HG03521 (cell line): ENCODE measurements at regions not wholly inside any gene's neighbourhood (a gene's known extent, or its start where the extent isn't known, plus 50 kb on each side); places are given as distances from the start of the nearest gene placed in this dataset.

Experiments
- ATAC-seq: cut with Tn5 transposase; IDR thresholded peaks from one replicate; pipeline ENCODE4 v1.9.1; 2021; ENCODE audit warnings: mild to moderate bottlenecking, moderate library complexity; ENCODE audit not compliant: unreplicated experiment

GRCh38 chr2:2687745-2688144, 356.7 kb upstream of the MYT1L start:
- no peak for ATAC-seq

- ATAC-seq = no peak
Measured at GRCh38 chr2:2686222-2686621, 355.1 kb upstream of the MYT1L start.

GRCh38 chr2:2683606-2684224, 352.6 kb upstream of the MYT1L start:
- ATAC-seq = no peak

- no peak for ATAC-seq
Measured at GRCh38 chr2:2682700-2683342, 351.7 kb upstream of the MYT1L start.

GRCh38 chr2:2681711-2682251, 350.7 kb upstream of the MYT1L start:
- ATAC-seq = no peak

- ATAC-seq = no peak
Measured at GRCh38 chr2:2681085-2681484, 350.0 kb upstream of the MYT1L start.

- no peak for ATAC-seq
Measured at GRCh38 chr2:2674831-2675230, 343.8 kb upstream of the MYT1L start.

- no peak for ATAC-seq
Measured at GRCh38 chr2:2673406-2673805, 342.3 kb upstream of the MYT1L start.

- no peak for ATAC-seq
Measured at GRCh38 chr2:2672249-2672648, 341.2 kb upstream of the MYT1L start.

GRCh38 chr2:2671826-2672225, 340.8 kb upstream of the MYT1L start:
- ATAC-seq = no peak

- ATAC-seq = no peak
Measured at GRCh38 chr2:2669316-2669715, 338.2 kb upstream of the MYT1L start.

- no peak for ATAC-seq
Measured at GRCh38 chr2:2668681-2669265, 337.7 kb upstream of the MYT1L start.

GRCh38 chr2:2667690-2668089, 336.6 kb upstream of the MYT1L start:
- no peak for ATAC-seq

GRCh38 chr2:2665834-2666133, 334.7 kb upstream of the MYT1L start:
- no peak for ATAC-seq

- no peak for ATAC-seq
Measured at GRCh38 chr2:2664989-2665833, 334.1 kb upstream of the MYT1L start.

- no peak for ATAC-seq
Measured at GRCh38 chr2:2663401-2664036, 332.4 kb upstream of the MYT1L start.

- no peak for ATAC-seq
Measured at GRCh38 chr2:2662847-2663356, 331.8 kb upstream of the MYT1L start.

- ATAC-seq = no peak
Measured at GRCh38 chr2:2662037-2662846, 331.2 kb upstream of the MYT1L start.

- ATAC-seq = no peak
Measured at GRCh38 chr2:2660789-2661355, 329.8 kb upstream of the MYT1L start.
